SU-DHL-6 (cell line): ENCODE measurements at regions not wholly inside any gene's neighbourhood (a gene's known extent, or its start where the extent isn't known, plus 50 kb on each side); places are given as distances from the start of the nearest gene placed in this dataset.

Experiments used
- H2AFZ ChIP-seq: fragments of 200-600 bp; sonication (generic); 2 replicates; pipeline ENCODE4 v1.6.1; 2014; ENCODE audit warnings: low read depth, mild to moderate bottlenecking, moderate library complexity, mixed read lengths, antibody characterized with exemption, low read length; ENCODE audit not compliant: severe bottlenecking
- H3F3A ChIP-seq: fragments of 200-600 bp; shearing (Covaris generic); 2 replicates; pipeline ENCODE4 v1.6.0; 2016; ENCODE audit warnings: antibody characterized with exemption, mild to moderate bottlenecking; ENCODE audit not compliant: insufficient read depth
- H3K27ac ChIP-seq: fragments of 200-600 bp; sonication (generic); 2 replicates; pipeline ENCODE4 v1.5.1; 2016; ENCODE audit warnings: low read depth, mild to moderate bottlenecking, low read length, moderate library complexity, mixed read lengths
- H3K27me3 ChIP-seq: fragments of 200-600 bp; sonication (generic), shearing (Covaris generic); 2 replicates; pipeline ENCODE4 v1.6.0; 2014; ENCODE audit warnings: mild to moderate bottlenecking, low read length
- H3K36me3 ChIP-seq: fragments of 200-600 bp; sonication (generic); 2 replicates; pipeline ENCODE4 v1.6.1; 2014; ENCODE audit warnings: mild to moderate bottlenecking, low read length, mixed read lengths
- H3K4me2 ChIP-seq: fragments of 300-600, 200-600 bp; shearing (Covaris generic), sonication (generic); 2 replicates; pipeline ENCODE4 v1.6.0; 2014; ENCODE audit warnings: low read length, low read depth, mild to moderate bottlenecking; ENCODE audit not compliant: poor library complexity, severe bottlenecking
- H3K4me3 ChIP-seq: fragments of 200-600 bp; sonication (generic); 2 replicates; pipeline ENCODE4 v1.5.1; 2014; ENCODE audit warnings: antibody characterized with exemption, low read length, mild to moderate bottlenecking, mixed read lengths; ENCODE audit not compliant: insufficient read depth, poor library complexity, severe bottlenecking
- H3K79me2 ChIP-seq: fragments of 200-600 bp; sonication (generic); 2 replicates; pipeline ENCODE4 v1.6.1; 2014; ENCODE audit warnings: mild to moderate bottlenecking, low read length, moderate library complexity; ENCODE audit not compliant: insufficient read depth
- H3K9ac ChIP-seq: fragments of 200-600 bp; sonication (generic); 2 replicates; pipeline ENCODE4 v1.7.0; 2014; ENCODE audit warnings: mild to moderate bottlenecking, low read length
- H3K9me2 ChIP-seq: fragments of 200-600 bp; sonication (generic); replicated peaks from 2 replicates; pipeline ENCODE4 v1.6.1; 2014; ENCODE audit warnings: low read length; ENCODE audit not compliant: insufficient read depth
- H3K9me3 ChIP-seq: fragments of 200-600 bp; sonication (generic); 2 replicates; pipeline ENCODE4 v1.6.1; 2014; ENCODE audit warnings: low read length, mixed read lengths; ENCODE audit not compliant: insufficient read depth
- H4K20me1 ChIP-seq: fragments of 200-600 bp; sonication (generic); 2 replicates; pipeline ENCODE4 v1.6.1; 2014; ENCODE audit warnings: low read depth, mild to moderate bottlenecking, antibody characterized with exemption, low read length, moderate library complexity, mixed read lengths
- CTCF ChIP-seq: fragments of 200-600 bp; sonication (generic); IDR thresholded peaks from one replicate; pipeline ENCODE4 v1.5.1; 2017; ENCODE audit warnings: antibody characterized with exemption, mild to moderate bottlenecking, low read length, moderate library complexity; ENCODE audit not compliant: insufficient read depth, poor library complexity, severe bottlenecking
- EZH2phosphoT487 ChIP-seq: fragments of 200-600 bp; sonication (generic), shearing (Covaris generic); conservative IDR thresholded peaks from 2 replicates; pipeline ENCODE4 v1.6.1; 2018; ENCODE audit warnings: mild to moderate bottlenecking, antibody characterized with exemption, low read length, moderate library complexity, mixed read lengths

- no peaks in the 10 kb centered on the region for H3K79me2 ChIP-seq
- no peak overlapping the region for H3K4me3 ChIP-seq
- no peak overlapping the region for H3K9ac ChIP-seq
- H3K27me3 ChIP-seq: no peaks in the 10 kb centered on the region
- no peaks in the 10 kb centered on the region for H4K20me1 ChIP-seq
- H3K9me2 ChIP-seq: no peaks in the 10 kb centered on the region
- TF ChIP-seq CTCF (no peak), EZH2phosphoT487 (no peak)
- H3K27ac ChIP-seq: no peak overlapping the region
- no peaks in the 10 kb centered on the region for H3K36me3 ChIP-seq
- H3F3A ChIP-seq: no peaks in the 10 kb centered on the region
- no peak overlapping the region for H3K4me2 ChIP-seq
- H2AFZ ChIP-seq: no peak overlapping the region
- no peaks in the 10 kb centered on the region for H3K9me3 ChIP-seq
Observed at GRCh38 chr10:54940418-54940817, 139.4 kb upstream of the PCDH15 start.

GRCh38 chr10:54914049-54914448, 113.0 kb upstream of the PCDH15 start:
- Histone ChIP-seq H3K79me2 (no peaks in the 10 kb centered on the region), H3F3A (no peaks in the 10 kb centered on the region), H3K36me3 (no peaks in the 10 kb centered on the region), H3K27ac (no peak overlapping the region), H3K27me3 (no peaks in the 10 kb centered on the region), H3K9me3 (no peaks in the 10 kb centered on the region), H4K20me1 (no peaks in the 10 kb centered on the region), H3K9ac (no peak overlapping the region), H2AFZ (no peak overlapping the region), H3K9me2 (no peaks in the 10 kb centered on the region), H3K4me3 (no peak overlapping the region), H3K4me2 (no peak overlapping the region)
- no peak for TF ChIP-seq CTCF
- TF ChIP-seq EZH2phosphoT487: no peak

GRCh38 chr10:54909165-54909564, 108.1 kb upstream of the PCDH15 start:
- Histone ChIP-seq H3K27ac (no peak overlapping the region), H3K9me3 (no peaks in the 10 kb centered on the region), H3K9ac (no peak overlapping the region), H3K36me3 (no peaks in the 10 kb centered on the region), H3K27me3 (no peaks in the 10 kb centered on the region), H3K79me2 (no peaks in the 10 kb centered on the region), H4K20me1 (no peaks in the 10 kb centered on the region), H3K9me2 (no peaks in the 10 kb centered on the region), H3K4me2 (no peak overlapping the region), H3K4me3 (no peak overlapping the region), H2AFZ (no peak overlapping the region), H3F3A (no peaks in the 10 kb centered on the region)
- TF ChIP-seq EZH2phosphoT487 (no peak), CTCF (no peak)
